Endothelial cell of hepatic sinusoid (primary cell): ENCODE measurements at regions not wholly inside any gene's neighbourhood (a gene's known extent, or its start where the extent isn't known, plus 50 kb on each side); places are given as distances from the start of the nearest gene placed in this dataset.
"Not testable (repeated sequence)": the region's sequence is repeated elsewhere in the genome, so short reads cannot be mapped to it uniquely, and the experiment has no call there.

Experiments
- in situ Hi-C: cut with HindIII; loops from 2 replicates; pipeline ENCODE4 v1.10.0; 2017; ENCODE audit warnings: low sequenced_read_pairs

DNA sequence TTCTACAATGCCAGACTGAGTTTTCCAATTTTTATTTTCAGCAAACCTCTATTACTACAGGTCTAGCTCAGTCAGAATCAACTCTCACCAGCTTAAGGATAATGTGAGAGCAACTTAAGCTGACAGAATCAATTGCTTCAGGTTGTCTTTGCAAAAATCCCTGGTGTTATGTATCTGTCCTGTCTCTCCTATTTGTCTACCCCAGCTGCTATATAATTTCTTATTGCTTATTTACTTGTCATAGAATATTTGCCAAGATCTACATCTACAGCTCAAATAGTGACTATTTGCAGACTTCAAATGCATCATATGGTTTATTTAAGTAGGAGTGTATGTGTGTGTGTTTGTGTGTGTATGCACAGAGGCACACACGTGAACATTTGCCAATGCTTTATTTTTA, 54.1 kb downstream of the FOXG1 start:
- in situ Hi-C loops: no loop called here

DNA sequence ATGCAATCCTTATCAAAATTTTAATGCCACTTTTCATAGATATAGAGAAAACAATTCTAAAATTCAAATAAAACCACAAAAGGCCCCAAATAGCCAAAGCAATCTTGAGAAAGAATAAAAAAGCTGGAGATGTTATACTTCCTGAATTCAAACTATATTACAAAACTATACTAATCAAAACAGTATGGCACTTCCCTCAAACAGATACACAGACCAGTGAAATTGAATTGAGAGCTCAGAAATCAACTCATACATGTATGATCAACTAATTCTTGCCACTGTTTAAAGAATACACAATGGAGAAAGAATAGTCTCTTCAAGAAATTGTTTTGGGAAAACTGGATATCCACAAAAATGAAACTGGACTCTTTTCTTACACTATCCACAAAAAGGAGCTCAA, 55.4 kb downstream of the FOXG1 start:
- in situ Hi-C loops: no loop called here

DNA sequence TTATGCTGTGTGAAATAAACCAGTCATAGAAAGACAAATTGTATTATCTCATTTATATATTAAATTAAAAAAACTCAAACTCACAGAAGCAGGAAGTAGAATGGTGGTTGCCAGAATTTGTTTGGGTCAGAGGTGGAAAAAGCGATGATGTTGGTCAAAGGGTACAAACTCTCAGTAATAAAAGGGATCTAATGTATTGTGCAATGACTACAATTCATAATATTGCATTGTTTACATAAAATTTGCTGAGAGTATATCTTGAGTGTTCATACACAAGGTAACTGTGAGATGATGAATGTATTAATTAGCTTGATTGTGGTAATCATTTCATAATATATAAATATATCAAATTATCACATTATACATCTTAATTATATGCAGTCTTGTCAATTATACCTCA, 56.7 kb downstream of the FOXG1 start:
- in situ Hi-C loops: no loop called here

DNA sequence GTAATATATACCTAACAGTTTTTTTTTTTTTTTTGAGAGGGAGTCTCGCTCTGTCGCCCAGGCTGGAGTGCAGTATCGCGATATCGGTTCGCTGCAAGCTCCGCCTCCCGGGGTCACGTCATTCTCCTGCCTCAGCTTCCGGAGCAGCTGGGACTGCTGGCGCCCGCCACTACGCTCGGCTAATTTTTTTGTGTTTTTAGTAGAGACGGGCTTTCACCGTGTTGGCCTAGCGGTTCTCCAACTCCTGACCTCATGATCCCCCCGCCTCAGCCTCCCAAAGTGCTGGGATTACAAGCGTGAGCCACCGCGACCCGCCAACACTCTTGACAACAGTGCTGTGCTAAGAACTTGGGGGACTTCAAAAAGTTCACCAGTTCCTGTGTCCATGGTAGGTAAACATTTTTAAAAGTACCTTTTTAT, 63.5 kb downstream of the FOXG1 start:
- in situ Hi-C loops: no loop called here

DNA sequence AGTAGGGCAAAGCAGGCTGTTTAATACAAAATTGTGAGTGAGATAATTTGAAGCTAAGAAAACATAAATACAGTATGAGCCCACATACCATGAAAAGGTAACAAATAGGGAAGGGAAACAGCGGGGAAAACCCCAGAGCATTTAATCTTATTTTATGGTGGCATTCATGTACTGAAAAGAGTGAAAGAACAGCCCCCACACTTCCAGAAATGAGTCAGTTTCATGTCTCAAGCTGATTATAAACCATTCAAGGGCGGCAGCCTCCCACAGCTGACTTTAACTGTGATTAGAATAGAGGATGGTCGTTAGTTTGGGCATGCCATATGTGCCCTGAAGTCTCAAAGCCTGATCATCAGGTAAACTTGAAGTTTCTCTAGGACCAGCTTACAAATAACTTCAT, 64.5 kb downstream of the FOXG1 start:
- in situ Hi-C loops: no loop called here

DNA sequence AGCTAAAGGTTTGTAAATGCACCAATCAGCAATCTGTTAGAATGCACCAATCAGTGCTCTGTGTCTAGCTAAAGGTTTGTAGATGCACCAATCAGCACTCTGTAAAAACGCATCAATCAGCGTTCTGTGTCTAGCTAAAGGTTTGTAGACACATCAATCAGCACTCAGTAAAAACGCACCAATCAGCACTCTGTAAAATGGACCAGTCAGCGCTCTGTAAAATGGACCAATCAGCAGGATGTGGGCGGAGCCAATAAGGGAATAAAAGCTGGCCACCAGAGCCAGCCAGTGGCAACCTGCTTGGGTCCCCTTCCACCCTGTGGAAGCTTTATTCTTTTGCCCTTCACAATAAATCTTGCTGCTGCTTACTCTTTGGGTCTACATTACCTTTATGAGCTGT, 76.0 kb downstream of the FOXG1 start:
- in situ Hi-C loops: not testable (repeated sequence)

DNA sequence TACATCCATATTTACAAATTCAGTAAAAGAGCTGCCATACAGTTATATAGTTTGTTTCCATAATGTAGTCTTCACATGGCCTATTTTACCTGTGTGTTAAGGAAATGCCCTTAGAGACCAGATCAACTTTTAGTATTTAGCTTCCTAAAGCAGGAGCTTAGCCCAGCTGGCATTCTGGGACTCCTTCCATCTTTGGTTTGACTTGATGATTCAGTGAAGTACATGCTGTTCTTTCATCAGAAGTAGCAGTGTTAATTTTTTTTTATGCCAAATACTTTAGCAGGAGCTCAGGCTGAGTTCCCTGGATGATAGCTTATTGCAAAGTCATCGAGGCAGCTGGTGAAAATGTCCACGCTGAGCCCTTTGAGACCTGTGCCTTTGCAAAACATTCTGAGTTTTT, 101.0 kb downstream of the FOXG1 start:
- in situ Hi-C loops: no loop called here

DNA sequence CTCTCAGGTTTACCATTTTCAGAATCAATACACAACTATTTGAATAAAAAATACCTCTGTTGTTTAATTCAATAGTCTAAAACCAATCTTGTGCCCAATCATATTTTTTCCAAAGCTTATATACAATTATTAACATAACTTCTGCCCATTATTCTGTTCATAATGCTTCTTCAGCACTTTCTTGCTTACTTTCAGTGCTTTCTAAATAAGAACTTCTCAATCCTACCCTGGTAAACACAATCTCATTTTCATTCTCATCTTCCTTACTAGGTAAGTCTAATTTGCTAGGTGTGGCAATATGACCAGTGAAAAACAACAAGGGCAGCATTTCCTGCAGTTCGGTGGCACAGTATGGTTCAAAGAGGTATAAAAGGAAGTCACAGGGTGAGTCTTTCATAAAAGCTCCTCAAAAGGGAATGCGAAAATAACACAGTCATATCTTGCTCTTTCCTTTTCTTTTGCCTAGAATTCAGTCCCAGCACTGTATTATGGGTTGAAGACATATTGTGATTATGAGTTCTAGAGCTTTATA, 103.5 kb downstream of the FOXG1 start:
- in situ Hi-C loops: no loop called here

DNA sequence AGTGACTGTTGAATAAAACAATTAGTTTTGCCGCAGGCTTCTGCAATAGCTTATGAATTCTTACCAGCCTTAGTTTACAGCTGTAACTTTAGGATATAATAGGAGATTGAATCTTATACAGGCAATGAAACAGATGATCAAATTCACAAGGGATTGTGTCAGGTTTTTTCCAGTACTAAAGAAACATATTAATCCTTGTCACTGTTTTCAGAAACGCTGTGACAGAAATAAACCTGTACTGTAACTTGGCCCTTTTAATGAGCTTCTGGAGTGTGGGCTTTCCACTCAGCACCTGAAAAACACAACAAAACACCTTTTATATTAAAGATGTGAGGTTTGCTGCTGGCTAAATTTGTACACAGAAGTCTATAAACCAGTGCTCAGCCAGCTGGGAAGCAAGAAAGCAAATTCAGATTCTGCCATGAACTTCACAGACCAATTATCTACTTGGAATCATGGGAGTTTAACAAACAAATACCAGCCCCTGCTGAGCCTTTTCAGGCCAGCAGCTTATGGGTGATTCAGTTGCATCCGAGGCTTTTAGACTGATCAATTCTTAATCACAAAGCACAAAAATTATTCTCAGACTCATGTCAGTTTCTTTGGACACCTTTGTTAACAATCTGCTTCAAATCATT, 109.5 kb downstream of the FOXG1 start:
- in situ Hi-C loops: no loop called here

DNA sequence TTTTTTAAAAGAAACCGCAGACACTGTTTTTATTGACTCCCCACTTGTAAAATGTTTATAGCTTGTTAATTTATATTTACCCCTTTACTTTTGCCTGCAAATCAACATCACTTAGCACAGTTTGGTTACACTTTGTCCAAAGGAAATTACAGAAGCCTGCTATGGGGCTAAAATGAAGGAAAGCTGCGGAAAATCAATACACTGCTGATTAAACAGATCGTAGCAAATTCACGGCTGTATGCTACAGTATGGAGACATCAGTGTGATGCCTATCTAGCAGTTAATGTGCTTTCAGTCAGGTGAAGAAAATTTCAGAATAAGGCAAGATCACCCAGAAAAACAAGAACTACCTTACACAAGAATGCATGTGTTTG, 110.0 kb downstream of the FOXG1 start:
- in situ Hi-C loops: no loop called here

DNA sequence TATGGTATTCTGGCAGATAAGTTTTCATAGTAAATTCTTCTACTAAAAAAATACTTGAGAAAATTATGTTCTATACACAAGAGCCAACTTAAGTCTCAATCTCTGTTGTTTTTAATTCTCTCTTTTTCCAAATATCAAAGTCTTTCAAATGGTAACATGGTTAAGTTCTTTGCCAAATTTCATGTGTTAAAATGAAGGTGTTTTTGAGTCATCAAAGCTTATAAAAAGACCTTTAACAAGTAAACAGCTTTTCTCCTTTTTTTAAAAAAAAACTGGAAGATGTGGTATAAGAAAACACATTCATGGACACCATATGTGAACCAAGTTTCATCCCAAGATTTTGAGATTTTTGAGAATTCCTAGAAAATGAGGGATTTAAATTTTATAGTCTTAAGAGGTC, 111.3 kb downstream of the FOXG1 start:
- in situ Hi-C loops: no loop called here

DNA sequence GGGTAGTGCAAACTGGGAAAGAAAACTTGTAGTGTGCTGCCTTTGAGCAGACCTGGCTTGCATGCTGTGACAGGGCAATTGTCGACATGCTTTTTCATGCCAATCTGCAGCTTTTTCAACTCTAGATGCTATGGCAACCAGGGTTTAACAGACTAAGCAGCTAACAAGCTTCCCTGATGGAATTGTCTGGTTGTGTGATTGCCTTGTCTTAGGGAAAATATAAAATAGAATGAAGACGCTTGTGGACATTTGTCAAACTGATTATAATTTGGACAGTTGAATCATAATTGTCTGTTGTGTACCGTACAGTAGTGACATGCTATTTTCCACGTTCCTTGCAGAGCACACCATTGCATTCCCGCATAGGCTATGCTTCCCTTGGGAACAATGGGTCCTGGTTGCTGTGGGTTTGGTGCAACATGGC, 113.0 kb downstream of the FOXG1 start:
- in situ Hi-C loops: no loop called here

DNA sequence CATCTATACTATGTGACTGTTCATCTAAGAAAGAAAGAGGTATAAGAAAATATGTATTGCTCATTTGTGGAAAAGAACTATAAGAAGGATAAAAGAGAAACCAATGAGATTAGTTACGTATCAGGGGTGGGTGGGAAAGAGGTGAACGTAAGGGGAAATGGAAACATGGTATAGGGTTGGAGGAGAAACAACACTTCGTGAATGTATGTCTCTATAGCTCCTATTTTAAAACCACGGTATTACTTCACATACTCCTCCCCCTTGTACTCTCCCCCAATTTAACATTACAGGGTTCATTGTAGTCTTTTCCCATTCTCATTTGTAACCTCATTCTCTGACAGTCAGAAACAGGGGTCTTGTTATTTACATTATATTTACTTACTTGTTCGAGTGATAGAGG, 120.4 kb downstream of the FOXG1 start:
- in situ Hi-C loops: no loop called here

DNA sequence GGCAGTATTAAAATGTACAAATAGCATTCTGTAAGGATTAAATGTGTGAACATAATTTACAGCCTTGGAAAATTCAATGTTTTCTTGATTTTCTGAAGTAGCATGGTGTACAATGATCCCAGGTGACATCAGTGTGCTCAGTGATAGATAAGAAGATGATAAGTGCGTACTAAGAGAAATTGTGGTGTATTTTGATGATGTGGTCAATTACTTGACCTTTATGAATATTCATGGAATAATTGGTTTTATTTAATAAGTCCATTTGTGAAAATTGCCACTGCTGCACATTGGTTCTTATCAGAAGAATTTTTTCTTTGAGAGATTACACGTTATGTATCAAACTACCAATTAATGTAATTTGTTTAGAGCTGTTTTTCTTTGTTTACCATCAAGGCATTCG, 128.8 kb downstream of the FOXG1 start:
- in situ Hi-C loops: no loop called here

DNA sequence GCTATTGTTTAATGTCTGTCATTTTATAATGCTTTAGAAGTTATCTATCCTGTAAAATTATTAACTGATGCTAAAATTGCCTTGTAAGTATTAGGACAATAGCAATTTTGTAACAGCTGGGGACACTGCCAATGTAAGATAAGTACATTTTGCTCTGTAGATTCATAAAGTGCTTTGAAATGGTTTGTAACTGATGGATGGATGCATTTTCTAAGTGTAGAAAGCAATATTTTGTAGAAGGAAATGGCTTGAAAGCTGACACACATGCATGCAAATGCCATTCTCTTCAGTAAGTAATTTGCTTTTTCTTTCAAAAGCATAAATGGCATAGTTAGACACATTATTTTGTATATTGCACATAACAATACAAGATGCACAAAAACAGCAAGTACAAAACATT, 129.8 kb downstream of the FOXG1 start:
- in situ Hi-C loops: no loop called here

DNA sequence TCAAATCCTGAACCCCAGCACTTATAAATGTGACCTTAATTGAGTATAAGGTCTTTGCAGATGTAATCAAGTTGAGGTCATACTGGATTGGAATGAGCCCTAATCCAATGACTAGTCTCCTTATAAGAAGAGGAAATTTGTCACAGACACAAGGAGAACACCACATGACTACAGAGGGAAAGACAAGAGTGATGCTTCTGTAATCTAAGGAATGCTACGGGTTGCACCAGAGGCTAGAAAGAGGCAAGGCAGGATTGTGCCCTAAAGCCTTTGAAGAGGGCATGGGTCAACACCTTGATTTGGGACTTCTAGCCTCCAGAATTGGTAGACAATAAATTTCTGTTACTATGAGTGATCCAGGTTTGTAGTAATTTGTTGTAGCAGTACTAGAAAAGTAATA, 135.0 kb downstream of the FOXG1 start:
- in situ Hi-C loops: no loop called here

DNA sequence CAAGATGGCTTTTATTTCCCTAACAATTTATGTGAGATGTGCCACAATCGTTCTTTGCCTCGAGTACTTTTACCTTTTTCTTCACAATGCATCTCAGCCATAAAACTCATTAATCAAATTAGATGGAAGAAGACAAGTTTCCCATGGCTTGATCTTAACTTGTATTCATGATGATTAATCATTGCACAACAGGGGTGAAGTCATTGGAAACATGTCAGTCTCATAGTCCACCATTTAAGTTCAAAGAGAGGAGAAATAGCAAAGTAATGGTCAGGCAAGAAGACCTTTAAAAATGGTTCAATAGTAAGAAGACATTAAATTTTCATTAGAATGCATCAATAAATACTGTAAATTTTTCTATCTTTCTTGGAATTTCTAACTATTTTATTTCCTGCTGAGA, 136.3 kb downstream of the FOXG1 start:
- in situ Hi-C loops: no loop called here

DNA sequence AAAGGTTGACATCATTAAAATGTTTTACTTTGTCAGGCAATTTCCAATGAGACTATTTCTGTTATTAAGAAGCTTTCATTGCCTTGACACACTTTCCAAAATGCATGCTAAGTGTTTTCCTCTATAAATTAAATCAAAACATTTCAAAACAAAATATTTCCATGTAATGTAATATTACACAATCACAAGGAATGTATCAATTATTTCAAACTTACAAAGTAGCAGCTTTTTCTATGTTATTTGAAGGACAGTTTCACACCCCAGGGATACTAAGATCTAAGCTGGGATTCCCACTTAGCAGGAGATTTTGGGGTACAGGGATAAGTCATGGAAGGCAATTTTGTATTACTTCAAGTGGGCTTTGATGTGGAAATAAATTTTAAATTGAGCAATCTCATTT, 144.9 kb downstream of the FOXG1 start:
- in situ Hi-C loops: no loop called here

DNA sequence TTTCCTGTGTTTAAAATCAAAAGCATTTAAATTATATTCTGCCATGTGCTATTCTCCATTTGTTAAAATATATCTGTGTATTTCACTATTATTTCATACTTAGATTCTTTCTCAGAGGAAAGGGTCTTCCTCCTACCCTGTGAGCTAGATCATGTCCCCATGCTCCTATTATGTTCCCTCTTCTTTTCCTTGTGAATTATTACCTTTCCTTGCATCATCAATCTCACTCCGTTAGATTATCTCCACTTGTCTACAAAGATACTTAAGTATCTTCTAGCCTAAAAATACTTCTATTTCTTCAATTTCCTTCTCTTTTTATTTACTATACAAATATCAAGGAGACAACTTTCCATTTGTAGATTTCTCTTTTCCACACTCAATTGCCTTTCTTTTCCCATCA, 146.5 kb downstream of the FOXG1 start:
- in situ Hi-C loops: no loop called here

DNA sequence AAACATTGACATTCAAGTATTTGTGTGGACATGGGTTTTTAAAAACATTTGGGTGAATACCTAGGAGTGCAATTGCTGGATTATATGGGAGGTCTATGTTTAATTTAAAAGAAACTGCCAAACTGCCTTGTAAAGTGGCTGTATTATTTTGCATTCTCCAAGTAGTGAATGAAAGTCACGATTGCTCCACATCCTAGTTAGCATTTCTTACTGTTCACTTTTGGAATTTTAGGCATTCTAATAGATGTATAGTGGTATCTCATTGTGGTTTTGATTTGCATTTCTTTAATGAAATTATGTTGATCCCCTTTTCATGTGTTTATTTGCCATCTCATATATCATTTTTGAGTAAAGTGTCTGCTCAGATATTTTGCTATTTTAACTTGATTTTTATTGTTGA, 159.5 kb downstream of the FOXG1 start:
- in situ Hi-C loops: no loop called here

DNA sequence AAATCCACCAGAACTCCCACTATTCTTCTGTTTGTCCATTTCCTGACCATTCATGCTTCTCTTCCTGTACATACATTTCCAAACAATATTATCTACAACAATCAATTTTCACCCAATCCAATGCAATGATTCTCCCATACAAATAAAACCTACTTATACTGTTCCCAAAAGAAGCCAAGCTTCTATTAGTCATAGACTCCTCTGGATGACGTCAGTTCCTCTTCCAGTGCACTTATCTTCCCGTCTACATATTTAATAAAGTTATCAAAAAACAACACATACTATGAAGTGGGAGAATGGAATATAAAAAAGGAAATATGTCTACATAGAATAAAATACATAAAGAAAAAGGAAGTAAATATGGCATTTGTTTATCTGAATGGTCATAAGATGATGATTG, 165.4 kb downstream of the FOXG1 start:
- in situ Hi-C loops: no loop called here

DNA sequence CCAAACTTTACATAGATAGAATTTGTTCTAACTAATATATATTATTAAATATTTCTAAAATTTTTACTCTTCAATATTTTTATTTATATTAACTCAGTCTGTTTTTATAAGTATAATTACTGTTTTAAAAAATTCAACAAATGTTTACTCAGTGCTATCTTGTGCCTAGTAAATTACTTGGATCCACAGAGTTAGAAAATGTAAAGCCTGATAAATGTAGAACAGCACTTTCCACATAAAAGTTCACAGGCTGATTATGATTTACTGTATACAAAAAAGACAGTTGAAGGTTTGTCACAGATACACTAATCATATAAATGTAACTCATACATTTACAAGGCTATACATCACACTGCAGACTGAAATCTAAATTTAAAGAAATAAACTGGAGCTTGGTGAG, 170.0 kb downstream of the FOXG1 start:
- in situ Hi-C loops: no loop called here

DNA sequence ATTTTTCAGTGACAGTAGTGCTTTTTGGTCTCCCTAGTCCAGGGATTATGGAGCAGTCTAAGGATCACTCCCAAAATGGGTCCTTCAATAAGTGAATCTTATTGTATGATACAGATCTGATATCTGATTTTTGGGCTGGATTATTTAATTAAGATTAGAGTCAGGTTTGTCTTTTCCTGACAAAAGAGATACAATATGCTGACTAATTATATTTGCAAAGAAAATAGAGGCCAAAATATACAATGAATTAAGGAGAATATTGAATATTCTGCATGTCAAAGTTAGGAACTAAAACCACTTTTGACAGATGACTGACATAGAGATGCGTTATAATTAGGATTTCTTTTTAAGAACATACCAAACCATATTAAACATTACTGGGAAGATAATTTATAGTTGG, 175.2 kb downstream of the FOXG1 start:
- in situ Hi-C loops: no loop called here
